Esophagus squamous epithelium (tissue), 4 donors: ENCODE measurements at regions not wholly inside any gene's neighbourhood (a gene's known extent, or its start where the extent isn't known, plus 50 kb on each side); places are given as distances from the start of the nearest gene placed in this dataset.

ENCODE experiments used
- CTCF ChIP-seq, 6 experiments: fragments of 450-650 bp in 4 of 6; fragments of 200-600 bp in 2 of 6; sonication (generic) in 2 of 6; IDR thresholded peaks; one replicate each; pipeline ENCODE4 v1.5.1; 2016 to 2019; ENCODE audit warnings: antibody characterized with exemption in 6 of 6, mild to moderate bottlenecking in 4 of 6, moderate library complexity in 4 of 6
- POLR2A ChIP-seq, 4 donors: fragments of 450-650 bp; IDR thresholded peaks; one replicate each; pipeline ENCODE4 v1.6.1; 2017; ENCODE audit warnings: antibody characterized with exemption in 4 of 4, mild to moderate bottlenecking in 4 of 4, moderate library complexity in 3 of 4

DNA sequence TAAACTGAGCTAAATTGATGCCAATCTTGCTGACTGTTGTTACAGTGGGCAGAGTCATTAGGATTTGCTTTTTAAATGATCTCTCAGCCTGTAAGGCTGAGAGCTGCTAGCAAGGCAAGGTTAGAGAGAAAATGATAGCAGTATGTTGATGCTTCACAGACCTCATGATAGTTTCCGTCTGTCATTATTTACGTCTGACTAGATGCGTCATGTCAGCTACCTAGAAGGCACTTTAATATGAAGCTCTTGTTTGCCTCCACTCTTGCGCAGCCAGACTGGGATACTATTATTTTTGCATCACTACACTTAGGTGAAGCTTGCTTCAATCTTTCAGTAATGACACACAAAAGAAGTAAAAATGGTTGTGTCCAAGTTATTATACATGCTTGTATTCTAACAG lies 313.8 kb downstream of the LNPK start:
- TF ChIP-seq CTCF (IDR thresholded peaks at IDR 0.05) (no peak), POLR2A (IDR thresholded peaks at IDR 0.05) (no peak)
